HG02884 (cell line): ENCODE measurements at regions not wholly inside any gene's neighbourhood (a gene's known extent, or its start where the extent isn't known, plus 50 kb on each side); places are given as distances from the start of the nearest gene placed in this dataset.
"Not testable (repeated sequence)": the region's sequence is repeated elsewhere in the genome, so short reads cannot be mapped to it uniquely, and the experiment has no call there.

Experiments used
- ATAC-seq: cut with Tn5 transposase; IDR thresholded peaks from one replicate; pipeline ENCODE4 v1.9.1; 2021; ENCODE audit warnings: mild to moderate bottlenecking, moderate library complexity; ENCODE audit not compliant: unreplicated experiment

- ATAC-seq, result no peak
These were observed 103.8 kb upstream of the LYZL1 start for GRCh38 chr10:29185050-29185449.

- ATAC-seq, result no peak
These were observed 102.6 kb upstream of the LYZL1 start for GRCh38 chr10:29186221-29186620.

- no peak for ATAC-seq
These were observed 99.6 kb upstream of the LYZL1 start for GRCh38 chr10:29189256-29189655.

- ATAC-seq, result no peak
These were observed 97.2 kb upstream of the LYZL1 start for GRCh38 chr10:29191674-29192073.

GRCh38 chr10:29199339-29199738 lies 89.5 kb upstream of the LYZL1 start:
- ATAC-seq, result no peak

GRCh38 chr10:29199941-29200679 lies 88.8 kb upstream of the LYZL1 start:
- no peak for ATAC-seq

GRCh38 chr10:29202386-29202940 lies 86.4 kb upstream of the LYZL1 start:
- no peak for ATAC-seq

GRCh38 chr10:29203432-29203831 lies 85.4 kb upstream of the LYZL1 start:
- no peak for ATAC-seq

- ATAC-seq, result no peak
These were observed 84.6 kb upstream of the LYZL1 start for GRCh38 chr10:29204070-29204800.

- no peak for ATAC-seq
These were observed 83.1 kb upstream of the LYZL1 start for GRCh38 chr10:29205787-29206186.

GRCh38 chr10:29208845-29209244 lies 80.0 kb upstream of the LYZL1 start:
- ATAC-seq, result no peak

- ATAC-seq, result no peak
These were observed 79.0 kb upstream of the LYZL1 start for GRCh38 chr10:29209830-29210229.

GRCh38 chr10:29210266-29210868 lies 78.5 kb upstream of the LYZL1 start:
- no peak for ATAC-seq

GRCh38 chr10:29212597-29212996 lies 76.3 kb upstream of the LYZL1 start:
- ATAC-seq, result no peak

GRCh38 chr10:29214551-29214950 lies 74.3 kb upstream of the LYZL1 start:
- no peak for ATAC-seq

GRCh38 chr10:29217292-29217738 lies 71.6 kb upstream of the LYZL1 start:
- no peak for ATAC-seq

- ATAC-seq, result no peak
These were observed 65.5 kb upstream of the LYZL1 start for GRCh38 chr10:29223326-29223725.

- no peak for ATAC-seq
These were observed 64.2 kb upstream of the LYZL1 start for GRCh38 chr10:29224631-29225030.

GRCh38 chr10:29227201-29227600 lies 61.7 kb upstream of the LYZL1 start:
- no peak for ATAC-seq

- no peak for ATAC-seq
These were observed 60.3 kb upstream of the LYZL1 start for GRCh38 chr10:29228562-29228961.

GRCh38 chr10:29229258-29229705 lies 59.6 kb upstream of the LYZL1 start:
- no peak for ATAC-seq

- ATAC-seq, result not testable (repeated sequence)
These were observed 52.0 kb upstream of the LYZL1 start for GRCh38 chr10:29236910-29237309.
